ENCODE measurements at regions not wholly inside any gene's neighbourhood (a gene's known extent, or its start where the extent isn't known, plus 50 kb on each side); places are given as distances from the start of the nearest gene placed in this dataset.

- TF ChIP-seq TAF1 (IDR thresholded peaks at IDR 0.05; ENCODE audit: borderline replicate concordance, low read depth, low read length) (no peak), POLR2A (IDR thresholded peaks at IDR 0.05; ENCODE audit: low read depth, low read length) (no peak), POLR2AphosphoS5 (IDR thresholded peaks at IDR 0.05; ENCODE audit: low read depth, low read length) (no peak)
These were observed 152.5 kb downstream of the CCDC34 start for GRCh38 chr11:27210531-27210930.

Data from GM12892 (cell line).